Uterus (tissue), 3 donors: ENCODE measurements at regions not wholly inside any gene's neighbourhood (a gene's known extent, or its start where the extent isn't known, plus 50 kb on each side); places are given as distances from the start of the nearest gene placed in this dataset.
"Not testable (repeated sequence)": the region's sequence is repeated elsewhere in the genome, so short reads cannot be mapped to it uniquely, and the experiment has no call there.

Experiments
- DNase-seq, 2 donors: peaks; one replicate each; pipeline ENCODE4 v3.0.0-alpha.2; 2019 to 2020
- H3K27ac ChIP-seq, 2 donors: fragments of 200-600 bp; sonication (generic); 1 replicate in 1 of 2; 2 replicates in 1 of 2; pipeline ENCODE4 v1.5.1; 2016 to 2018
- H3K27me3 ChIP-seq, 2 donors: fragments of 200-600 bp; sonication (generic); one replicate each; pipeline ENCODE4 v1.5.1; 2018 to 2019; ENCODE audit warnings: control low read depth in 1 of 2
- H3K36me3 ChIP-seq, 2 donors: fragments of 200-600 bp; sonication (generic); one replicate each; pipeline ENCODE4 v1.5.1; 2019; ENCODE audit warnings: control low read depth in 1 of 2
- H3K4me1 ChIP-seq, 2 donors: fragments of 200-600 bp; sonication (generic); one replicate each; pipeline ENCODE4 v1.5.1; 2018 to 2019; ENCODE audit warnings: control low read depth in 1 of 2
- H3K4me3 ChIP-seq, 2 donors: fragments of 200-600 bp; sonication (generic); 1 replicate in 1 of 2; 2 replicates in 1 of 2; pipeline ENCODE4 v1.5.1; 2018 to 2019; ENCODE audit warnings: mild to moderate bottlenecking in 1 of 2
- H3K9me3 ChIP-seq, 2 donors: fragments of 200-600 bp; sonication (generic); one replicate each; pipeline ENCODE4 v1.5.1; 2019; ENCODE audit warnings: control low read depth in 1 of 2
- POLR2A ChIP-seq, 2 donors: fragments of 450-650 bp; IDR thresholded peaks; one replicate each; pipeline ENCODE4 v1.6.1; 2016; ENCODE audit warnings: antibody characterized with exemption in 2 of 2, mild to moderate bottlenecking in 1 of 2, moderate library complexity in 1 of 2
- intact Hi-C: fragments of 100-400 bp; cut with DNase I; formaldehyde crosslinking; loops from one replicate; pipeline ENCODE4 v1.15.1; 2023; ENCODE audit warnings: low total_unique reads
- TF ChIP-seq, protein P1 (sequence below), 4 experiments: fragments of 200-600 bp in 2 of 4; fragments of 450-650 bp in 2 of 4; sonication (generic) in 2 of 4; IDR thresholded peaks; one replicate each; pipeline ENCODE4 v1.5.1; 2016 to 2019; ENCODE audit warnings: antibody characterized with exemption in 4 of 4, mild to moderate bottlenecking in 2 of 4, moderate library complexity in 1 of 4
- donor health status: DM: yes; HTN: yes; CAD: no.

DNA sequence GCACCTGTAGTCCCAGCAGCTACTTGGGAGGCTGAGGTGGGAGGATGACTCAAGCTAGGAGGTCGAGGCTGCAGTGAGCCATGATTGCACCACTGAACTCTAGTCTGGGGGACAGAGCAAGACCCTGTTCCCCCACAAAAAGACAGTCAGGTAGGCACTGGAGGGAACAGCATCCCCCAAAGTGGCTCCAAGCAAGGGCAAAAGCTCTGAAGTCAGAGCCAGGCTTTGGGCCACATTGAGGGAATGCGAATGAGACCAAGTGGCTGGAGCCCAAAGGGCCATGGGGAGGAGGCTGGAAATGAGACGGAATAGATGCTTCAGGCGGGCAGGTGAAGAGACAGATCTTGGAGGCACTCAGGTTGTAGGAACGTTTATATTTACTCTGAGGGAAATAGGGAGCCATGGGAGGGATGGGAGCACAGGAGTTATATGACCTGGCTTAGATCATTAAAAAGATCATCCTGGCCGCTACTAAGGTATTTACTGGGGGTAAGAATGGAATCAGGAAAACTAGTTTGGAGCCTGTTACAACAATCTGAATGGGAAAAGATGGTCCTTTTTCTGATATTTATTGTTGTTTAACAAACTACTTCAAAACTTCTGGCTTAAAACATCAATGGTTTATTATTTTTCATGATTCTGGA, 229.6 kb upstream of the ZNF217 start:
- Histone ChIP-seq H3K27me3 (no peaks in the 10 kb centered on the region), H3K4me3 (no peak overlapping the region), H3K36me3 (no peaks in the 10 kb centered on the region), H3K4me1 (peaks cover 0 to 4% of the 10 kb centered on the region in 2 donors), H3K27ac (no peak overlapping the region), H3K9me3 (no peaks in the 10 kb centered on the region)
- intact Hi-C loops = no loop called here
- TF ChIP-seq POLR2A (IDR thresholded peaks at IDR 0.05) = no peak
- TF ChIP-seq, protein P1, sequence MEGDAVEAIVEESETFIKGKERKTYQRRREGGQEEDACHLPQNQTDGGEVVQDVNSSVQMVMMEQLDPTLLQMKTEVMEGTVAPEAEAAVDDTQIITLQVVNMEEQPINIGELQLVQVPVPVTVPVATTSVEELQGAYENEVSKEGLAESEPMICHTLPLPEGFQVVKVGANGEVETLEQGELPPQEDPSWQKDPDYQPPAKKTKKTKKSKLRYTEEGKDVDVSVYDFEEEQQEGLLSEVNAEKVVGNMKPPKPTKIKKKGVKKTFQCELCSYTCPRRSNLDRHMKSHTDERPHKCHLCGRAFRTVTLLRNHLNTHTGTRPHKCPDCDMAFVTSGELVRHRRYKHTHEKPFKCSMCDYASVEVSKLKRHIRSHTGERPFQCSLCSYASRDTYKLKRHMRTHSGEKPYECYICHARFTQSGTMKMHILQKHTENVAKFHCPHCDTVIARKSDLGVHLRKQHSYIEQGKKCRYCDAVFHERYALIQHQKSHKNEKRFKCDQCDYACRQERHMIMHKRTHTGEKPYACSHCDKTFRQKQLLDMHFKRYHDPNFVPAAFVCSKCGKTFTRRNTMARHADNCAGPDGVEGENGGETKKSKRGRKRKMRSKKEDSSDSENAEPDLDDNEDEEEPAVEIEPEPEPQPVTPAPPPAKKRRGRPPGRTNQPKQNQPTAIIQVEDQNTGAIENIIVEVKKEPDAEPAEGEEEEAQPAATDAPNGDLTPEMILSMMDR (IDR thresholded peaks at IDR 0.05) = no peak
- DNase-seq = no peak

DNA sequence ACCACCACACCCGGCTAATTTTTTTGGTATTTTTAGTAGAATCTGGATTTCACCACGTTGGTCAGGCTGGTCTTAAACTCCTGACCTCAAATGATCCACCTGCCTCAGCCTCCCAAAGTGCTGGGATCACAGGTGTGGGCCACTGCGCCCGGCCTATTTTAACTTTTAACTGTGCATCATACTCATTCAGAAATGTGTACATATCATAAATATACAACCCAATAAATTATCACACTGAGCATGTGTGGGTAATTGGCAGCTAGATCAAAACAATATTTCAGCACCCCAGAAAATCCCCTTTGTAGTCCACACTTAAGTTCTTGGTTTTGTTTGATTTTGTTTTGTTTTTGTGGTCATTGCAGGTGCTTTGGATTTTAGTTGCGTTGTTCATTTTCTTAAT, 228.9 kb upstream of the ZNF217 start:
- no peak for DNase-seq
- H3K9me3 ChIP-seq = no peaks in the 10 kb centered on the region
- TF ChIP-seq, protein P1 (IDR thresholded peaks at IDR 0.05) = no peak
- TF ChIP-seq POLR2A (IDR thresholded peaks at IDR 0.05) = no peak
- H3K27ac ChIP-seq = no peak overlapping the region
- H3K4me1 ChIP-seq = peaks cover 0 to 4% of the 10 kb centered on the region in 2 donors
- no peak overlapping the region for H3K4me3 ChIP-seq
- no peaks in the 10 kb centered on the region for H3K36me3 ChIP-seq
- intact Hi-C loops = no loop called here
- H3K27me3 ChIP-seq = no peaks in the 10 kb centered on the region

DNA sequence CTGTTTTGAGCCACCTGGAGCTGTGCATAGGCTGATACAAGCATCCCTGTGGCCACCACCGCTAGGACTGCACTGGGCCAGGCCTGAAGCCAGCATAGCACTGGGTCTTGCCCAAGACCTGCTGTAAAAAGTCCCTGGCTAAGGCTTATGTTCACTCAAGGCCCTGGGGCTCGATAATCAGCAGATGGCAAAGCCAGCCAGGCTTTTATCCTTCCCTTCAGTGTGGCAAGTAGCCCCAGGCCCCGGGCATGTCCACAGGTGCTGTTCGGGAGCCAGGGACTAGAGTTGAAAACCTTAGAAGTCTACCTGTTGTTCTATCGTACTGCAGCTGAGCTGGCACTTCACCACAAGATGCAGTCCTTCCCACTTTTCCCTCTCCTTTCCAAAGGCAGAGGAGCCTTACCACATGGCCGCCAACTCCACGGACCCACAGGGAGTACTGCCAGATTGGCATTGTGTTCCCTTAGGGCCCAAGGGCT, 226.4 kb upstream of the ZNF217 start:
- no peak for DNase-seq

DNA sequence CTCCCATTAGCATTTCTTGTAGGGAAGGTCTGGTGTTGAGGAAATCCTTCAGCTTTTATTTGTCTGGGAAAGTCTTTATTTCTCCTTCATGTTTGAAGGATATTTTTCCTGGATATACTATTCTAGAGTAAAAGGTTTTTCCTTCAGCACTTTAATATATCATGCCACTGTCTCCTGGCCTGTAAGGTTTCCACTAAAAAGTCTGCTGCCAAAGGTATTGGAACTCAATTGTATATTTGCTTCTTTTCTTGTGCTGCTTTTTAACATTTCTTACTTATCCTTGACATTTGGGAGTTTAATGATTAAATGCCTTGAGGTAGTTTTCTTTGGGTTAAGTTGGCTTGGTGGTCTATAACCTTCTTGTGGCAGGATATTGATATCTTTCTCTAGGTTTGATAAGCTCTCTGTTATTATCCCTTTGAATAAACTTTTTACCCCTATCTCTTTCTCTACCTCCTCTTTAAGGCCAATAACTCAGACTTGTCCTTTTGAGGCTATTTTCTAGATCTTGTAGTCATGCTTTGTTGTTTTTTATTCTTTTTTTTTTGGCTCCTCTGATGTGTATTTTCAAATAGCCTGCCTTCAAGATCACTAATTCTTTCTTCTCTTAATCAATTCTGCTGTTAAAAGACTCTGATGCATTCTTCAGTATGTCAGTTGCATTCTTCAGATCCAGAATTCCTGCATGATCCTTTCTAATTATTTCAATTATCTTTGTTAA, 225.0 kb upstream of the ZNF217 start:
- Histone ChIP-seq H3K27ac (no peak overlapping the region), H3K4me3 (no peak overlapping the region), H3K9me3 (no peaks in the 10 kb centered on the region), H3K4me1 (no peaks in the 10 kb centered on the region), H3K27me3 (no peaks in the 10 kb centered on the region), H3K36me3 (no peaks in the 10 kb centered on the region)
- TF ChIP-seq, protein P1 (IDR thresholded peaks at IDR 0.05) = no peak
- intact Hi-C loops = no loop called here
- no peak for DNase-seq

More for the DNA sequence above, 226.4 kb upstream of the ZNF217 start:
- intact Hi-C loops = no loop called here
- Histone ChIP-seq H3K27ac (no peak overlapping the region), H3K36me3 (no peaks in the 10 kb centered on the region), H3K4me3 (no peak overlapping the region), H3K9me3 (no peaks in the 10 kb centered on the region), H3K27me3 (no peaks in the 10 kb centered on the region), H3K4me1 (no peaks in the 10 kb centered on the region)
- TF ChIP-seq POLR2A (IDR thresholded peaks at IDR 0.05) = no peak
- TF ChIP-seq, protein P1 (IDR thresholded peaks at IDR 0.05) = no peak

DNA sequence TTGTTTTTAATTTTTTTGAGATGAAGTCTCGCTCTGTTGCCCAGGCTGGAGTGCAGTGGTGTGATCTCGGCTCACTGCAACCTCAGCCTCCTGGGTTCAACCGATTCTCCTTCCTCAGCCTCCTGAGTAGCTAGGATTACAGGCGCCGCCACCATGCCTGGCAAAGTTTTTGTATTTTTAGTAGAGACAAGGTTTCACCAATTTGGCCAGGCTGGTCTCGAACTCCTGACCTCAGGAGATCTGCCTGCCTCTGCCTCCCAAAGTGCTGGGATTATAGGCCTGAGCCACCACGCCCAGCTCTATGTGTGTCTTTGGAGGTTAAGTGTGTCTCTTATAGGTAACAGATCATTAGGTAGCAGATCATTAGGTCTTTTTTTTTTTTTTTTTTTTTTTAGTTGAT, 223.9 kb upstream of the ZNF217 start:
- H3K27me3 ChIP-seq, H3K9me3 ChIP-seq, H3K36me3 ChIP-seq, H3K27ac ChIP-seq, H3K4me3 ChIP-seq, DNase-seq, intact Hi-C loops, H3K4me1 ChIP-seq: not testable (repeated sequence)
